Astrocyte of the spinal cord (primary cell): ENCODE measurements at regions not wholly inside any gene's neighbourhood (a gene's known extent, or its start where the extent isn't known, plus 50 kb on each side); places are given as distances from the start of the nearest gene placed in this dataset.

Experiments used
- DNase-seq: peaks from one replicate; pipeline ENCODE4 v3.0.0; 2011; ENCODE audit warnings: low read depth, low spot score
- H3K4me3 ChIP-seq: 2 replicates; pipeline ENCODE4 v1.5.1; 2011; ENCODE audit warnings: low read depth, mild to moderate bottlenecking, low read length, moderate library complexity
- CTCF ChIP-seq: IDR thresholded peaks from 2 replicates; pipeline ENCODE4 v1.5.1; 2012; ENCODE audit warnings: low read depth, mild to moderate bottlenecking, low read length, inconsistent platforms
- in situ Hi-C: cut with HindIII; loops from 2 replicates; pipeline ENCODE4 v1.10.0; 2017; ENCODE audit warnings: low sequenced_read_pairs

- peak; percentile 36 for DNase-seq
- in situ Hi-C loops: no loop called here
- peak overlapping the region; percentile 13 for H3K4me3 ChIP-seq
- no peak for TF ChIP-seq CTCF
These were observed 569.2 kb downstream of the QKI start for GRCh38 chr6:163983679-163984078.

GRCh38 chr6:163974322-163974721 lies 559.8 kb downstream of the QKI start:
- in situ Hi-C loops: no loop called here
- TF ChIP-seq CTCF: no peak
- no peak for DNase-seq
- no peak overlapping the region for H3K4me3 ChIP-seq

- no peak overlapping the region for H3K4me3 ChIP-seq
- in situ Hi-C loops: no loop called here
- TF ChIP-seq CTCF: no peak
- DNase-seq: no peak
These were observed 557.6 kb downstream of the QKI start for GRCh38 chr6:163971841-163972838.

DNA sequence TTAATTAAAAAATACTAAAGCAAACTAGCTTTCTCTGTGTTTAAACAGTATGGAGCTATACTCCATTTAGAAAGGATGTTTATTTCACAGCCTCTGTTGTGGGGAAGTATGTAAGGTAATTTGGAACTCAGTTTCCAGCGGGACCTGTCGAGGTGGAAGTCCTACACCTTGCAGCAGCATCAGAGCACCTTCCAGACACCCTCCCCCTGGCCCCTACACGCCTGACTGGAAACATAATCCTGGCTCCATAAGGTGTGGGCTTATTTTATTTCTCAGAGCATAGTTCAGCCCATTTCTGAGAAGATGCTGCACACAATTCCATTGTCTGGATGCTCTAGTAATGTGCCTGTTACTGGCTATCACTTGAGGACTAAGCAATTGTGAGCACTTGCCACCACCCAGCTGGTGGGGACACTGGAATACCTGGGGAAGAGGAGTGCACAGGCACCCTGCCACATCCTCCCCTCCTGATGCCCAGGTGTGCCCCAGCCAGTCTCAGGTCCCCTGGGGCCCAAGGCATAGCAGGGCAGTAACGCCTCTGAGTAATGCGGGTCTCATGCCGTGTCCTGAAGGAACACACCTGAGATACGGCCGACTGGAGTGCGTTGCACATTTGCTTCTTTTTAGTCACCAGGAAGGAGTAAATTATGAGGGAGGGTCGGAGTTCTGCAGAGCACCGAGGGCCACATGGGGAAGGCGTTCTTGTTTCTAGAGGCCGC lies 556.5 kb downstream of the QKI start:
- no peak for TF ChIP-seq CTCF
- no peak overlapping the region for H3K4me3 ChIP-seq
- no peak for DNase-seq
- in situ Hi-C loops: no loop called here

GRCh38 chr6:163965426-163966348 lies 551.2 kb downstream of the QKI start:
- H3K4me3 ChIP-seq: no peak overlapping the region
- DNase-seq: peak; percentile 35
- in situ Hi-C loops: no loop called here
- no peak for TF ChIP-seq CTCF

- DNase-seq: no peak
- in situ Hi-C loops: no loop called here
- no peak for TF ChIP-seq CTCF
- no peak overlapping the region for H3K4me3 ChIP-seq
These were observed 550.3 kb downstream of the QKI start for GRCh38 chr6:163964789-163965188.
